Mucosa of descending colon (tissue), 3 donors: ENCODE measurements at regions not wholly inside any gene's neighbourhood (a gene's known extent, or its start where the extent isn't known, plus 50 kb on each side); places are given as distances from the start of the nearest gene placed in this dataset.

Source experiments
- ATAC-seq: fragments of 200-7000 bp; cut with Tn5 transposase; one replicate; pipeline ENCODE4 v1.9.1; 2020; ENCODE audit warnings: mild to moderate bottlenecking, moderate library complexity
- DNase-seq, 3 donors: peaks; one replicate each; pipeline ENCODE4 v3.0.0-alpha.2; 2020
- H3K36me3 ChIP-seq: fragments of 200-600 bp; one replicate; pipeline ENCODE4 v1.8.0; 2021; ENCODE audit warnings: low read depth, mild to moderate bottlenecking
- H3K4me1 ChIP-seq: fragments of 200-600 bp; one replicate; pipeline ENCODE4 v1.8.0; 2021; ENCODE audit warnings: low read depth, mild to moderate bottlenecking
- H3K4me3 ChIP-seq: fragments of 200-600 bp; one replicate; pipeline ENCODE4 v1.8.0; 2021; ENCODE audit warnings: mild to moderate bottlenecking
- H3K9me3 ChIP-seq: fragments of 200-600 bp; one replicate; pipeline ENCODE4 v1.8.0; 2021; ENCODE audit warnings: mild to moderate bottlenecking
- intact Hi-C, 2 donors: fragments of 100-400 bp; cut with DNase I in 1 of 2; cut with micrococcal nuclease in 1 of 2; formaldehyde crosslinking; loops; one replicate each; pipeline versions ENCODE4 v1.11.0 to v1.11.1; 2022; cut with DNase I, micrococcal nuclease
- TF ChIP-seq, protein P1 (sequence below): fragments of 200-600 bp; IDR thresholded peaks from one replicate; pipeline ENCODE4 v1.8.0; 2022; ENCODE audit warnings: antibody characterized with exemption, mild to moderate bottlenecking
- donor health status: DM: no; HTN: no; CAD: no; lungs with moderate emphysema.
- donor health status: DM: no; HTN: no; CAD: no.
- donor health status: DM: no; HTN: yes; CAD: no.

DNA sequence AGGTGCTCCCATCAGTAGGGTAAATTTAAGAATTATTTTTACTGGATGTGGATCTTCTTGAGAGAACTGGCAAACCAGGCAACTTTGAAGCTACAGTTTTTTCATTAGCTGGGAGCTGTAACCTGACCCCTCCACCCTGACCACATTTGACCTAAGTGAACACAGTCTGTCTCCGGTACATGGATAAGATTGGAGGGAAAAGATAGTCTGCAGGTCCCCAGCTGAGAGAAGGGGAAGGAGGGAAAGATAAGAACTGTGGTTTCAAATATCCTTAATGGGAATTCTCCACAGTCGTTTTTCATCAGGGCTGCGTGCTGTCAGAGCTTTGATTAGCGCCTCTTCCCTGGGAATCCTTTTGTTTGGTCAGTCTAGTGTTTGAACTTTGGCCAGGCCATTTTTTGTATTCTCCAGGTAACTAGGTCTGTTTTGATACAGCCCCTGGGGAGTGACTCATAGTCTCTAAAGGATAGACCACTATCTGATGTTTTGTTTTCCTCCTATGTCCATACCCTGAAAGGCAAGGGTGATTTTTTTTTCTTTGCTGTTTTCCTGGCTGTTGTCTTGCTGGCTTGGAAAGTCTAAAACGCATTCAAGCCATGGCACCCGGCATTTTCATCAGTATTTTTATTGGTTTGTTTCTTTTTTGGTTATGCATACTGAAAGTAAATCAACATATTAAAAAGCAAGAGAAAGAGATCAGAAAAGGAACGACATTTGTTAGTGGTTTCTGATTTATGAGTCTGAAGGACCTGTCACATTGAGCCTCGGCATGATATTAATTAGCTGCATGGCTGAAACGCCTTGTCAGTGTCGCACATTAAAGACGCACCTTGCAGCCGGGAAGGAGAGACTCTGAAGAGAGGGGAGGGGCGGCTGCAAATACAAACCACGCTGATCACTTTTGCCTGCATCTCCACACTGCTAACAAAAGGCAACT lies 183.4 kb upstream of the FN1 start:
- ATAC-seq, result no peak
- TF ChIP-seq, protein P1, sequence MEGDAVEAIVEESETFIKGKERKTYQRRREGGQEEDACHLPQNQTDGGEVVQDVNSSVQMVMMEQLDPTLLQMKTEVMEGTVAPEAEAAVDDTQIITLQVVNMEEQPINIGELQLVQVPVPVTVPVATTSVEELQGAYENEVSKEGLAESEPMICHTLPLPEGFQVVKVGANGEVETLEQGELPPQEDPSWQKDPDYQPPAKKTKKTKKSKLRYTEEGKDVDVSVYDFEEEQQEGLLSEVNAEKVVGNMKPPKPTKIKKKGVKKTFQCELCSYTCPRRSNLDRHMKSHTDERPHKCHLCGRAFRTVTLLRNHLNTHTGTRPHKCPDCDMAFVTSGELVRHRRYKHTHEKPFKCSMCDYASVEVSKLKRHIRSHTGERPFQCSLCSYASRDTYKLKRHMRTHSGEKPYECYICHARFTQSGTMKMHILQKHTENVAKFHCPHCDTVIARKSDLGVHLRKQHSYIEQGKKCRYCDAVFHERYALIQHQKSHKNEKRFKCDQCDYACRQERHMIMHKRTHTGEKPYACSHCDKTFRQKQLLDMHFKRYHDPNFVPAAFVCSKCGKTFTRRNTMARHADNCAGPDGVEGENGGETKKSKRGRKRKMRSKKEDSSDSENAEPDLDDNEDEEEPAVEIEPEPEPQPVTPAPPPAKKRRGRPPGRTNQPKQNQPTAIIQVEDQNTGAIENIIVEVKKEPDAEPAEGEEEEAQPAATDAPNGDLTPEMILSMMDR, result no peak
- Histone ChIP-seq H3K36me3 (no peaks in the 10 kb centered on the region), H3K4me3 (no peak overlapping the region), H3K9me3 (no peaks in the 10 kb centered on the region), H3K4me1 (no peaks in the 10 kb centered on the region)
- no peak for DNase-seq
- intact Hi-C loops, result no loop called here

DNA sequence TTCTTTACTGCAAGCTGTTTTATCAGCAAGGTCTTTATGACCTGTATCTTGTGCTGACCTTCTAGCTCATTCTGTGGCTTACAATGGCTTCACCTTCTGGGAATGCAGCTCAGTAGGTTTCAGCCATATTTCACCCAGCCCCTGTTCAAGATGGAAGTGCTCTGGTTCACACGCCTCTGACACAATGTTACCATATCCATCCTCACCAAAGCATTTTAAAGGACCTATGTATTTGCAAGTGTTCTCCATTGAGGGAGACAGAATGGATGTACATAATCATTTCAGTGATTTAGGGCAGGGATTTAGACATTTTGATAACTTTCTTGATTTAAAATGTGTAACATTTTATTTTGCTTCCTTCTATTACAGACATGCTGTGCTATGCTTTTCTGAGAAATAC lies 182.3 kb upstream of the FN1 start:
- no peaks in the 10 kb centered on the region for H3K9me3 ChIP-seq
- H3K4me1 ChIP-seq, result no peaks in the 10 kb centered on the region
- no peaks in the 10 kb centered on the region for H3K36me3 ChIP-seq
- intact Hi-C loops, result no loop called here
- DNase-seq, result no peak
- TF ChIP-seq, protein P1, result no peak
- no peak for ATAC-seq
- no peak overlapping the region for H3K4me3 ChIP-seq

DNA sequence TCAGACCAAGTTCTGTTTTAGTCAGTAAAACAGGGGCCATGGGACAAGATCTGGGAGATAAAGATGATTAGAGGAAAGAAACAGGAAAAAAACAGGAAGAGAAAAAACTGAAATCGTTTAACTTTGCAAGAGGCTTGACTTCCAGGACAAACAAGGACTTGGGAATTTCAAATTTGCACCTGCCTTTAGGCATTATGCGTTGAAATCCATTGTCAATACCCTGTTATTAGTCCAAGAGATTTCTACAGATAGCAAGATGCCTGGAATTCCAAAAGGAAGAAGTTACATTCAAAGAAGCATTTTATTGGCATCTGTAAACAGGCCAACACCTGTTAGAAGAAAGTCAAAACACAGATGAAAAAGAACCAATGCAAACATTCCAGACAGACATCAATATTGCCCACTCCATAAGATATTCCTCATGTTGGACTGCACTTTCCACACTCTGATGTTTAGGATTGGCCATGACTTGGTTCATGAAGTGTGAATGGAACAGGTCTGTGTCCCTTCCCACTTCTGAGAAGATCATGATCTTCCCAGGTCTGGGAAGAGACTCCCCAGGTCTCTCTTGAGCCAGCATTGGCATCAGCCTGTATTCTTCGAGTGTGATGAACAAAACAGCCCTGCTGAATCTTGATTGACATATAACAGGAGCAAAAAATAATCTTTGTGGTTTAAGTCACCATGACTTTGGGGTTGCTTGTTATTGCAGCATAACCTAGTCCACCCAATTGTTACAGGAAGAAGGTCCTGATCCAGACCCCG lies 181.4 kb upstream of the FN1 start:
- ATAC-seq, result no peak
- Histone ChIP-seq H3K36me3 (no peaks in the 10 kb centered on the region), H3K9me3 (no peaks in the 10 kb centered on the region), H3K4me1 (no peaks in the 10 kb centered on the region), H3K4me3 (no peak overlapping the region)
- TF ChIP-seq, protein P1, result no peak
- DNase-seq, result no peak
- intact Hi-C loops, result no loop called here

DNA sequence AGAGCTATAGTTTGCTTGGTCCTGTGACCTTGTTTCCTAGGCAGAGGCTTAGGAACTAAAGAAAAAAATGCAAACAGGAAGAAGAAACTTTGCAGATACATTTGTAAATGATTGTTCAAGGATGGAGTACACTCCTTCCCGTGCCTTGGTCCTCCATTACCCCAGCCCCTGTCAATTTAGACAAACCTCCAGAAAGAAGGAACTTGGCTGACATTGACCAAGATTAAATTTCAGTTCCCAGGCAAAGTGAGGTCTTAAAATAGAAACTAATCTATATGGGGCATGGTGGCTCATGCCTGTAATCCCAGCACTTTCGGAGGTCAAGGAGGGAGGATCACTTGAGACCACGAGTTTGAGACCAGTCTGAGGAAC lies 179.9 kb upstream of the FN1 start:
- no peak for DNase-seq
- H3K4me1 ChIP-seq, result no peaks in the 10 kb centered on the region
- no peaks in the 10 kb centered on the region for H3K36me3 ChIP-seq
- intact Hi-C loops, result no loop called here
- no peak for ATAC-seq
- H3K4me3 ChIP-seq, result no peak overlapping the region
- TF ChIP-seq, protein P1, result no peak
- no peaks in the 10 kb centered on the region for H3K9me3 ChIP-seq

DNA sequence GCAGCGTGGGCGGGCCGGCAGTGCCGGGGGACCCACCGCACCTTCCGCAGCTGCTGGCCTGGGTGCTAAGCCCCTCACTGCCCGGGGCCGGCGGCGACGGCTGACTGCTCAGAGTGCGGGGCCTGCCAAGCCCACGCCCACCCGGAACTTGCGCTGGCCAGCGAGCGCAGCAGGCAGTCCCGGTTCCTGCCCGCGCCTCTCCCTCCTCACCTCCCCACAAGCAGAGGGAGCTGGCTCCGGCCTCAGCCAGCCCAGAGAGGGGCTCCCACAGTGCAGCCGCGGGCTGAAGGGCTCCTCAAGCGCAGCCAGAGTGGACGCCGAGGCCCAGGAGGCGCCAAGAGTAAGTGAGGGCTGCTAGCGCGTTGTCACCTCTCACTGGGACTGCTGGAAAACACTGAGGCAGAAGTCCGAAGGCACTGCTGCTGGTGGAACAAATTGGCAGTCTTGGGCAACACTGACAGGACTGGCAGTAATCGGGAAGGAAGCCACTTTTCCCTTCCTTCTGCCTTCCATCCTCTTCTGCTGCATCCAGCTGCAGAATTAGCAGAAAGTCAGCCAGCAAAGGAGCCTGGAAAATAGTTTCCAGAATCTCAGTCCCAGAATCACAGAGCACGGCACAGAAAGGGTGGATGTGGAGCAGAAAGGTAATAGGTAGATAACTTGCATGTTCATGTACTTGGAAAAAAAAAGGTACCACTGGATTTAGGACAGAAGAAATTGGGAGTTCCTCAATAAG lies 179.4 kb upstream of the FN1 start:
- ATAC-seq (no peak), DNase-seq (no peak)
- Histone ChIP-seq H3K4me1 (no peaks in the 10 kb centered on the region), H3K4me3 (no peak overlapping the region), H3K9me3 (no peaks in the 10 kb centered on the region), H3K36me3 (no peaks in the 10 kb centered on the region)
- intact Hi-C loops, result no loop called here
- TF ChIP-seq, protein P1, result no peak
